GM13976 (cell line): ENCODE measurements at regions not wholly inside any gene's neighbourhood (a gene's known extent, or its start where the extent isn't known, plus 50 kb on each side); places are given as distances from the start of the nearest gene placed in this dataset.

Experiments used
- DNase-seq: peaks from one replicate; pipeline ENCODE4 v3.0.0; 2012; ENCODE audit warnings: low spot score
- CTCF ChIP-seq: IDR thresholded peaks from 2 replicates; pipeline ENCODE4 v1.5.1; 2012; ENCODE audit warnings: borderline replicate concordance, mild to moderate bottlenecking; ENCODE audit not compliant: insufficient read depth; ENCODE audit errors: extremely low read depth, missing control alignments, control extremely low read depth
- in situ Hi-C: fragments of 300-500 bp; cut with MboI; formaldehyde crosslinking; loops from one replicate; pipeline ENCODE4 v1.12.0; 2022; ENCODE audit warnings: low sequenced_read_pairs, mixed read lengths, inconsistent platforms; ENCODE audit not compliant: unreplicated experiment

GRCh38 chr7:142616121-142616643, 133.1 kb upstream of the PRSS1 start:
- TF ChIP-seq CTCF, result no peak
- no peak for DNase-seq

GRCh38 chr7:142615508-142615907, 133.8 kb upstream of the PRSS1 start:
- TF ChIP-seq CTCF, result no peak
- DNase-seq, result no peak
- in situ Hi-C loops, result no loop called here

More at GRCh38 chr7:142616121-142616643, 133.1 kb upstream of the PRSS1 start:
- in situ Hi-C loops, result no loop called here

GRCh38 chr7:142614116-142614515, 135.2 kb upstream of the PRSS1 start:
- DNase-seq, result no peak
- TF ChIP-seq CTCF, result no peak
- in situ Hi-C loops, result no loop called here

GRCh38 chr7:142612237-142612881, 136.9 kb upstream of the PRSS1 start:
- no peak for DNase-seq
- in situ Hi-C loops, result no loop called here
- no peak for TF ChIP-seq CTCF

- in situ Hi-C loops, result no loop called here
- DNase-seq, result no peak
- no peak for TF ChIP-seq CTCF
These were observed 137.6 kb upstream of the PRSS1 start for GRCh38 chr7:142611566-142612236.

- TF ChIP-seq CTCF, result no peak
- no peak for DNase-seq
- in situ Hi-C loops, result no loop called here
These were observed 140.4 kb upstream of the PRSS1 start for GRCh38 chr7:142608630-142609428.
